ENCODE measurements at regions not wholly inside any gene's neighbourhood (a gene's known extent, or its start where the extent isn't known, plus 50 kb on each side); places are given as distances from the start of the nearest gene placed in this dataset.

DNA sequence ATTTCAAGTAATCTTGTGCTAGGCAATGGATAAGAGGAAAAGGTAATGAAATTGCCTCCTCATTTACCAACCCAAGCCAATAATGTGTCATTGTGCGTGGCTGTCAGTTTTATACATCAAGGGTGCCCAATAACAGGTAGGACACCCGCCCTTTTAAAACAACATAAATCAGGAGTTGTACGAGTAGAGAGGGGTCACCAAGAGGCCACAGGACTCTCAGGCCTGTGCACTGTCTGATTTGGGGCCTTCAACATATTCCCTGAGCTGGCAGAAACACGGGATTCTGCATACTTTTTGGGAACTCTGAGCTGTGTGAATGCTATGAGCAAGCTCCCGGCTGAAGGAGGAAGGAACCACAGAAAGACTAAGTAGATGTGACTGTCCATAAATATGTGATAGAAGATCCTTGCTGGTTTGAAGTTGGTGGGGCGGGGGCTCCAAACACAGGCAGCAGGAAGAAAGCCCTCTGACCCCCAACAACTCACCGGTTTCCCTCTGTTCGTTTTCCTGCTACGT, 82.7 kb upstream of the MAML3 start:
- TF ChIP-seq, protein P1, sequence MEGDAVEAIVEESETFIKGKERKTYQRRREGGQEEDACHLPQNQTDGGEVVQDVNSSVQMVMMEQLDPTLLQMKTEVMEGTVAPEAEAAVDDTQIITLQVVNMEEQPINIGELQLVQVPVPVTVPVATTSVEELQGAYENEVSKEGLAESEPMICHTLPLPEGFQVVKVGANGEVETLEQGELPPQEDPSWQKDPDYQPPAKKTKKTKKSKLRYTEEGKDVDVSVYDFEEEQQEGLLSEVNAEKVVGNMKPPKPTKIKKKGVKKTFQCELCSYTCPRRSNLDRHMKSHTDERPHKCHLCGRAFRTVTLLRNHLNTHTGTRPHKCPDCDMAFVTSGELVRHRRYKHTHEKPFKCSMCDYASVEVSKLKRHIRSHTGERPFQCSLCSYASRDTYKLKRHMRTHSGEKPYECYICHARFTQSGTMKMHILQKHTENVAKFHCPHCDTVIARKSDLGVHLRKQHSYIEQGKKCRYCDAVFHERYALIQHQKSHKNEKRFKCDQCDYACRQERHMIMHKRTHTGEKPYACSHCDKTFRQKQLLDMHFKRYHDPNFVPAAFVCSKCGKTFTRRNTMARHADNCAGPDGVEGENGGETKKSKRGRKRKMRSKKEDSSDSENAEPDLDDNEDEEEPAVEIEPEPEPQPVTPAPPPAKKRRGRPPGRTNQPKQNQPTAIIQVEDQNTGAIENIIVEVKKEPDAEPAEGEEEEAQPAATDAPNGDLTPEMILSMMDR (IDR thresholded peaks at IDR 0.05): no peak
- TF ChIP-seq, protein P2, sequence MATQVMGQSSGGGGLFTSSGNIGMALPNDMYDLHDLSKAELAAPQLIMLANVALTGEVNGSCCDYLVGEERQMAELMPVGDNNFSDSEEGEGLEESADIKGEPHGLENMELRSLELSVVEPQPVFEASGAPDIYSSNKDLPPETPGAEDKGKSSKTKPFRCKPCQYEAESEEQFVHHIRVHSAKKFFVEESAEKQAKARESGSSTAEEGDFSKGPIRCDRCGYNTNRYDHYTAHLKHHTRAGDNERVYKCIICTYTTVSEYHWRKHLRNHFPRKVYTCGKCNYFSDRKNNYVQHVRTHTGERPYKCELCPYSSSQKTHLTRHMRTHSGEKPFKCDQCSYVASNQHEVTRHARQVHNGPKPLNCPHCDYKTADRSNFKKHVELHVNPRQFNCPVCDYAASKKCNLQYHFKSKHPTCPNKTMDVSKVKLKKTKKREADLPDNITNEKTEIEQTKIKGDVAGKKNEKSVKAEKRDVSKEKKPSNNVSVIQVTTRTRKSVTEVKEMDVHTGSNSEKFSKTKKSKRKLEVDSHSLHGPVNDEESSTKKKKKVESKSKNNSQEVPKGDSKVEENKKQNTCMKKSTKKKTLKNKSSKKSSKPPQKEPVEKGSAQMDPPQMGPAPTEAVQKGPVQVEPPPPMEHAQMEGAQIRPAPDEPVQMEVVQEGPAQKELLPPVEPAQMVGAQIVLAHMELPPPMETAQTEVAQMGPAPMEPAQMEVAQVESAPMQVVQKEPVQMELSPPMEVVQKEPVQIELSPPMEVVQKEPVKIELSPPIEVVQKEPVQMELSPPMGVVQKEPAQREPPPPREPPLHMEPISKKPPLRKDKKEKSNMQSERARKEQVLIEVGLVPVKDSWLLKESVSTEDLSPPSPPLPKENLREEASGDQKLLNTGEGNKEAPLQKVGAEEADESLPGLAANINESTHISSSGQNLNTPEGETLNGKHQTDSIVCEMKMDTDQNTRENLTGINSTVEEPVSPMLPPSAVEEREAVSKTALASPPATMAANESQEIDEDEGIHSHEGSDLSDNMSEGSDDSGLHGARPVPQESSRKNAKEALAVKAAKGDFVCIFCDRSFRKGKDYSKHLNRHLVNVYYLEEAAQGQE (IDR thresholded peaks at IDR 0.05; ENCODE audit: insufficient read depth in 1 of 2, low read depth in 2 of 2, low read length in 1 of 2): no peak
- TF ChIP-seq SIN3A (IDR thresholded peaks at IDR 0.05; ENCODE audit: borderline replicate concordance, insufficient read depth, low read depth, low read length): no peak
